Stomach smooth muscle (tissue), 2 donors: ENCODE measurements at regions not wholly inside any gene's neighbourhood (a gene's known extent, or its start where the extent isn't known, plus 50 kb on each side); places are given as distances from the start of the nearest gene placed in this dataset.
"Not testable (repeated sequence)": the region's sequence is repeated elsewhere in the genome, so short reads cannot be mapped to it uniquely, and the experiment has no call there.

Experiments used
- H3K27ac ChIP-seq: one replicate; pipeline ENCODE4 v1.7.0; 2013; ENCODE audit warnings: mild to moderate bottlenecking, low read length, inconsistent platforms
- H3K27me3 ChIP-seq, 2 donors: one replicate each; pipeline ENCODE4 v1.7.0; 2013; ENCODE audit warnings: low read length in 2 of 2; ENCODE audit not compliant: insufficient read depth in 2 of 2, control insufficient read depth in 1 of 2
- H3K36me3 ChIP-seq, 2 donors: one replicate each; pipeline ENCODE4 v1.7.0; 2013; ENCODE audit warnings: low read length in 2 of 2; ENCODE audit not compliant: control insufficient read depth in 2 of 2, insufficient read depth in 2 of 2
- H3K4me1 ChIP-seq: one replicate; pipeline ENCODE4 v1.7.0; 2013; ENCODE audit warnings: low read length; ENCODE audit not compliant: control insufficient read depth, insufficient read depth
- H3K4me3 ChIP-seq, 2 donors: one replicate each; pipeline ENCODE4 v1.7.0; 2013; ENCODE audit warnings: low read length in 2 of 2
- H3K9ac ChIP-seq, 2 donors: one replicate each; pipeline ENCODE4 v1.7.0; 2013; ENCODE audit warnings: low read length in 2 of 2, mild to moderate bottlenecking in 1 of 2
- H3K9me3 ChIP-seq, 2 donors: one replicate each; pipeline ENCODE4 v1.7.0; 2013; ENCODE audit warnings: low read length in 2 of 2; ENCODE audit not compliant: control insufficient read depth in 2 of 2
- donor health status: healthy.
- donor health status: Pancreatic carcinoma.

GRCh38 chr5:40223884-40224402 is 455.8 kb upstream of the PTGER4 start:
- no peaks in the 10 kb centered on the region for H3K9me3 ChIP-seq
- no peak overlapping the region for H3K9ac ChIP-seq
- H3K36me3 ChIP-seq = no peaks in the 10 kb centered on the region
- H3K4me3 ChIP-seq = no peak overlapping the region
- no peaks in the 10 kb centered on the region for H3K4me1 ChIP-seq
- no peaks in the 10 kb centered on the region for H3K27me3 ChIP-seq
- H3K27ac ChIP-seq = no peak overlapping the region

DNA sequence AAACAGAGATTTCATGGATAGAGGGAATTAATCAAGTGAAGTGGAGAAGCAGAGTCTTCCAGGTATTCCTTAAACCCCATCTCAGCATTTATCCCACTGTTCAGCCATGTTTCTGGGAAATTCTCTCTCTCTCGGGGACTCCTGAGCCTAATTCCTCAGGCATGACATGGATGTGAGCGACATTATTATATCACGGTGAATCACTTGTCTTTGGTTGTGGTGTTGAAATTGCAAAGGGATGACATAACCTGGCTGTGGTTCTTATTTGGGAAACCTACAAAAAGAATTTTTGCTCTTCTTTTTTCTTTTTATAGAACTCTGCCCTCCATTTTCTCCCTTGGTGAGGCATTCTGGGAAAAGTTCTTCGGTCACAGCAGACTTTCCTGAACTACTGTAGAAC is 457.9 kb upstream of the PTGER4 start:
- H3K9ac ChIP-seq = no peak overlapping the region
- H3K36me3 ChIP-seq = no peaks in the 10 kb centered on the region
- H3K27me3 ChIP-seq = no peaks in the 10 kb centered on the region
- no peaks in the 10 kb centered on the region for H3K4me1 ChIP-seq
- H3K4me3 ChIP-seq = no peak overlapping the region
- H3K9me3 ChIP-seq = no peaks in the 10 kb centered on the region
- no peak overlapping the region for H3K27ac ChIP-seq

DNA sequence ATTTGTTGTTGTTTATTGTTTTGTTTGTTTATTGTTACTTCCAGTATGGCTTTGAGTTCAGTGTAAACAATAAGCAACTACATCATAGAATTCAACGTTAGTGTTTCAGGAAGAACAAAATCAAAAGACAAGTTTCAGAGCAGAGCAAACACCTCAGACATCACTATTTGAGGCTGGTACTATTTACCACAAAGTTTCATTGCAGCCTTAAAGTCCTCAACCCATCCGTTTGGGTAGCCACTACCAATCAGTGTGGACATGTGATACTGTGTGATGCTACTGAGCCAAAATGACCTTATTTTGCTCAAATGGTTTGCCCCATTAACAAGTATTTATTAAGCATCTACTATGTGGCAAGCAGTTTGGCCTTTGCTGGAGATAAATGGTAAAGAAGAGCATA is 458.5 kb upstream of the PTGER4 start:
- H3K4me1 ChIP-seq = no peaks in the 10 kb centered on the region
- no peaks in the 10 kb centered on the region for H3K36me3 ChIP-seq
- no peak overlapping the region for H3K9ac ChIP-seq
- no peaks in the 10 kb centered on the region for H3K27me3 ChIP-seq
- no peak overlapping the region for H3K4me3 ChIP-seq
- no peaks in the 10 kb centered on the region for H3K9me3 ChIP-seq
- no peak overlapping the region for H3K27ac ChIP-seq

DNA sequence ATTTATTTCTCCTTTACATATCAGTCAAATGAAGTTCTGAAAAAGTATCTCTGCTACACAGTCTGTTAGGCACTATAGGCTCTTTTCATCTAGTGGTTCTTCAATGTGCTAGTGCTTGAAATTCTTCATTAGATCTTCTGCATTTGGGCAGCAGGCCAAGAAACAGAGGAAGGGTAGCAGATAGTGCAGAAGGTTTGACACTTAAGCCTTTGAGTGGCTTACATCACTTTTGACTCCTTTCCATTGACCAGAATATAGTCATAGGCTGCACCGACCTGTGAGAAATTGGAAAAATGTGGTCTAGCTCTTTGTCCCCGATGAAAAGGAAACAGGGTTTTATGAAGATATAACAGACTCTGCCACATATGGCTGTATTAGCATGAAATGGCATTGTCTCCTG is 459.5 kb upstream of the PTGER4 start:
- no peaks in the 10 kb centered on the region for H3K4me1 ChIP-seq
- H3K36me3 ChIP-seq = no peaks in the 10 kb centered on the region
- H3K4me3 ChIP-seq = no peak overlapping the region
- no peaks in the 10 kb centered on the region for H3K9me3 ChIP-seq
- H3K27me3 ChIP-seq = no peaks in the 10 kb centered on the region
- H3K27ac ChIP-seq = no peak overlapping the region
- H3K9ac ChIP-seq = no peak overlapping the region

DNA sequence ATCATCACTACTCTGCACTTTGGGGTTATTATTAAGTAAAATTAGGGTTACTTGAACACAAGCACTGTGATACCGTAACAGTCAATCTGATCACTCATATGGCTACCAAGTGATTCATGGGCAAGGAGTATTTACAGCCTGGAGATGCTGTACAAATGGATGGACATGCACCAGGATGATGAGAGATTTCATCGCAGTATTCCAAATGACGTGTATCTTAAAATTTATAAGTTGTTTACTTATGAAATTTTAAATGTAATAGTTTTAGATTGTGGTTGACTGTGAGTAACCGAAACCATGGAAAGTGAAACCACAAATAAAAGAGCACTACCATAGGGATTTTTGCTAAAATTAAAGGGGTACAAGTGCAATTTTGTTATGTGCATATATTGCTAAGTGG is 462.2 kb upstream of the PTGER4 start:
- H3K9ac ChIP-seq = no peak overlapping the region
- H3K36me3 ChIP-seq = no peaks in the 10 kb centered on the region
- no peaks in the 10 kb centered on the region for H3K9me3 ChIP-seq
- H3K4me3 ChIP-seq = no peak overlapping the region
- no peak overlapping the region for H3K27ac ChIP-seq
- H3K4me1 ChIP-seq = no peaks in the 10 kb centered on the region
- H3K27me3 ChIP-seq = no peaks in the 10 kb centered on the region

DNA sequence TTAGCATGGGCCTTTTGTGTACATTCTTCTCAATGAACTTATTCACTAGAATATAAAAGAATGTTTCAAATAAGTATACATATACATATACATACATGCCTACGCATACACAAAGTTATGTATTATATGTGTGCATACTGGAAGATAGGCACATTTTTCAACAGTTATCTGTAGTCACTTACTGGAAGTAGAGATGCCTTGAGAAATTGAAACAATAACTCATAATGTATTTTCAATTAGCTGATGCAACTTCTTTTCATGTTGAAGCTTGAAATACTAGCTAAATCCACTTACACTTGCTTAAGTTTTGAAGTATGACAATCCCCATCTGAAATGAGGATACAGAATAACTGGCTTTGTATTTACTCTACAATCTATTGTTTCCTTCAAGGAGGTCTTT is 469.0 kb upstream of the PTGER4 start:
- no peaks in the 10 kb centered on the region for H3K36me3 ChIP-seq
- H3K27me3 ChIP-seq = no peaks in the 10 kb centered on the region
- H3K9me3 ChIP-seq = no peaks in the 10 kb centered on the region
- H3K27ac ChIP-seq = no peak overlapping the region
- no peak overlapping the region for H3K4me3 ChIP-seq
- no peaks in the 10 kb centered on the region for H3K4me1 ChIP-seq
- no peak overlapping the region for H3K9ac ChIP-seq

DNA sequence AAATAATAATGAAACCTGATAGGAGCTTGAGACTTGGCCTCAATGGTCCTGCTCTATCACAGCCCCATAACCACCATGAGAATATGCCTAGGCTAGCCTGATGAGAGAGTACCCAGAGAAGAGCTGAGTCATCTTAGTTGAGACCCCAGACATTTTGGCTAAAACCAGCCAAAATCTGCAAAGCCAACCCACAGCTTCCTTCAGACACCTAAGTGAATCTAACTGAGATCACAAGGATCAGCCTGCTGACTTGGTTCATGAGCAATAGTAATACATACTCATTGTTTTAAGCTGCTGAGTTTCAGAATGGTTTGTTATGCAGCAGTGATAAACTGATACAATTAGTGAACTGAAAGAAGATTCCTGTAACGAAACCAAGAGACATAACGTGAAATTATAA is 473.7 kb upstream of the PTGER4 start:
- Histone ChIP-seq H3K27ac (no peak overlapping the region), H3K4me3 (no peak overlapping the region), H3K4me1 (no peaks in the 10 kb centered on the region), H3K27me3 (no peaks in the 10 kb centered on the region), H3K9ac (no peak overlapping the region), H3K9me3 (no peaks in the 10 kb centered on the region), H3K36me3 (no peaks in the 10 kb centered on the region)

GRCh38 chr5:40204144-40204543 is 475.6 kb upstream of the PTGER4 start:
- Histone ChIP-seq H3K27me3 (no peaks in the 10 kb centered on the region), H3K27ac (no peak overlapping the region), H3K9ac (no peak overlapping the region), H3K4me1 (no peaks in the 10 kb centered on the region), H3K9me3 (no peaks in the 10 kb centered on the region), H3K4me3 (no peak overlapping the region), H3K36me3 (no peaks in the 10 kb centered on the region)

- Histone ChIP-seq H3K9me3 (no peaks in the 10 kb centered on the region), H3K27me3 (no peaks in the 10 kb centered on the region), H3K4me1 (no peaks in the 10 kb centered on the region), H3K36me3 (no peaks in the 10 kb centered on the region), H3K4me3 (no peak overlapping the region), H3K27ac (no peak overlapping the region), H3K9ac (no peak overlapping the region)
Measured at GRCh38 chr5:40202814-40203440, 476.8 kb upstream of the PTGER4 start.

GRCh38 chr5:40198736-40199135 is 481.0 kb upstream of the PTGER4 start:
- Histone ChIP-seq H3K27ac (no peak overlapping the region), H3K9me3 (no peaks in the 10 kb centered on the region), H3K9ac (no peak overlapping the region), H3K36me3 (no peaks in the 10 kb centered on the region), H3K27me3 (no peaks in the 10 kb centered on the region), H3K4me3 (no peak overlapping the region), H3K4me1 (no peaks in the 10 kb centered on the region)

GRCh38 chr5:40195574-40195973 is 484.1 kb upstream of the PTGER4 start:
- not testable (repeated sequence) for H3K27me3 ChIP-seq, H3K4me1 ChIP-seq, H3K36me3 ChIP-seq, H3K27ac ChIP-seq, H3K4me3 ChIP-seq, H3K9ac ChIP-seq, H3K9me3 ChIP-seq
